ENCODE measurements at regions not wholly inside any gene's neighbourhood (a gene's known extent, or its start where the extent isn't known, plus 50 kb on each side); places are given as distances from the start of the nearest gene placed in this dataset.

DNA sequence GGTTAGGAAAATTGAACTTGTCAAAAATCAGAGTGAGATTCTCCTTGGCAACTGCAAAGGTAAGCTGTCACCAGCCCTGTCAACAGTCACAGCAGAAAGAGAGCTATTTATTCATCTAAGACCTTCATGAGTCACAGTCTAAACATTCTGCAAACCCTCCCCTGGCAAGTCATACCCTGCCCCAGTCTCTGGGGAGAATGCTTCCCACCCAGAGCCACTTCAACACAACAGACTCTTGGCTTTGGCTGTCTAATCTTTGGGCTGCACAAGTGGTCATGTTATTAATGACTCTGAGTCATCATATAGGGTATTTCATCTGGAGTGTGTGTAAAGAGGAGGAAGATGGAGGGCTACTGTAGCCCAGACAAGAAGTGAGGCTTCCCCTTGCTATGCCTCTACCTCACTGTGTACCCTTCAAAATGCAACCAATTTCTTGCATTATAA, 153.4 kb downstream of the CCDC34 start (continued):
- TF ChIP-seq ZC3H11A (IDR thresholded peaks at IDR 0.05) (no peak), KDM5A (IDR thresholded peaks at IDR 0.05) (no peak), CHD2 (IDR thresholded peaks at IDR 0.05; ENCODE audit: low read length, partially characterized antibody) (no peak), RCOR1 (IDR thresholded peaks at IDR 0.05; ENCODE audit: low read depth, low read length) (no peak), RNF2 (IDR thresholded peaks at IDR 0.05; ENCODE audit: borderline replicate concordance, low read depth) (no peak)
- TF ChIP-seq, protein P1, sequence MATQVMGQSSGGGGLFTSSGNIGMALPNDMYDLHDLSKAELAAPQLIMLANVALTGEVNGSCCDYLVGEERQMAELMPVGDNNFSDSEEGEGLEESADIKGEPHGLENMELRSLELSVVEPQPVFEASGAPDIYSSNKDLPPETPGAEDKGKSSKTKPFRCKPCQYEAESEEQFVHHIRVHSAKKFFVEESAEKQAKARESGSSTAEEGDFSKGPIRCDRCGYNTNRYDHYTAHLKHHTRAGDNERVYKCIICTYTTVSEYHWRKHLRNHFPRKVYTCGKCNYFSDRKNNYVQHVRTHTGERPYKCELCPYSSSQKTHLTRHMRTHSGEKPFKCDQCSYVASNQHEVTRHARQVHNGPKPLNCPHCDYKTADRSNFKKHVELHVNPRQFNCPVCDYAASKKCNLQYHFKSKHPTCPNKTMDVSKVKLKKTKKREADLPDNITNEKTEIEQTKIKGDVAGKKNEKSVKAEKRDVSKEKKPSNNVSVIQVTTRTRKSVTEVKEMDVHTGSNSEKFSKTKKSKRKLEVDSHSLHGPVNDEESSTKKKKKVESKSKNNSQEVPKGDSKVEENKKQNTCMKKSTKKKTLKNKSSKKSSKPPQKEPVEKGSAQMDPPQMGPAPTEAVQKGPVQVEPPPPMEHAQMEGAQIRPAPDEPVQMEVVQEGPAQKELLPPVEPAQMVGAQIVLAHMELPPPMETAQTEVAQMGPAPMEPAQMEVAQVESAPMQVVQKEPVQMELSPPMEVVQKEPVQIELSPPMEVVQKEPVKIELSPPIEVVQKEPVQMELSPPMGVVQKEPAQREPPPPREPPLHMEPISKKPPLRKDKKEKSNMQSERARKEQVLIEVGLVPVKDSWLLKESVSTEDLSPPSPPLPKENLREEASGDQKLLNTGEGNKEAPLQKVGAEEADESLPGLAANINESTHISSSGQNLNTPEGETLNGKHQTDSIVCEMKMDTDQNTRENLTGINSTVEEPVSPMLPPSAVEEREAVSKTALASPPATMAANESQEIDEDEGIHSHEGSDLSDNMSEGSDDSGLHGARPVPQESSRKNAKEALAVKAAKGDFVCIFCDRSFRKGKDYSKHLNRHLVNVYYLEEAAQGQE (IDR thresholded peaks at IDR 0.05): no peak

DNA sequence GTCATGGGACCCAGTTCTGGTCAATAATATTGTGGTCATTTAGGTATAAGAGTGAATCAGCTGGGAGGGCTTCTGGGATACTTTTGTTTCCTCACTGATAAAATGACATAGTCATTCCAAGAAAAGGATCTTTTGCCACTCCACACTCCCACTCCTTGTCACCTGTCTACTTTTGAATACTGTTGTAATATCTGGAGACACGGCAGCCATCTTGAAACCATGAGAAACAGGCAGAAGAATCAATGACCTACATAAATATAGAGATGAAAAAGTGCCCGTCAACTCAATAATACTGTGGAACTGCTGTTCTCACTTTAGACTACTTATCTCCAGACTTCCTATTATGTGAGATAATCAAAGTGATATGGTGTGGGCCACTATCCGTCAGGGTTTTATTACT, 154.2 kb downstream of the CCDC34 start:
- DNase-seq (ENCODE audit: low read depth in 1 of 2, low spot score in 1 of 2): no peak
- Histone ChIP-seq H3K4me2 (peak overlapping the region; percentile 64), H3K9me3 (peaks cover 4% of the 10 kb centered on the region; the same call in 1 of the 3 replicates), H3K27ac (peak overlapping the region; percentile 56 to 77; a peak in 5 of 6 replicates), H3K4me1 (peaks cover 76% of the 10 kb centered on the region), H3K4me3 (no peak overlapping the region)
- ATAC-seq: no peak
- ChIA-PET POLR2A (interaction anchor here (1.1 kb wide), 1 partner anchor 25 kb away, joined by 6 read pairs; no protein-coding TSS in a partner anchor), CTCF (interaction anchor here (0.7 to 3.9 kb wide), 6 partner anchors 8 to 277 kb away, joined by 3 to 31 read pairs (median 4); no protein-coding TSS in a partner anchor)
- FAIRE-seq: no peak
- 88% methylated on average over 3 of the region's 3 CpGs for whole genome bisulfite sequencing (ENCODE audit: missing lambda C conversion rate)
- no peak for TF ChIP-seq ZNF302 (CRISPR knock-in tag; IDR thresholded peaks at IDR 0.05)
- no peak for TF ChIP-seq EHMT2 (IDR thresholded peaks at IDR 0.05; ENCODE audit: low read depth)
- TF ChIP-seq FOXS1 (CRISPR knock-in tag; IDR thresholded peaks at IDR 0.05): no peak

GRCh38 chr11:27207025-27207650, 155.9 kb downstream of the CCDC34 start:
- POLR2A ChIA-PET: no interaction called here
- H3K4me3 ChIP-seq: no peak overlapping the region
- H3K4me2 ChIP-seq: no peak overlapping the region
- no peak for FAIRE-seq
- peaks cover 4% of the 10 kb centered on the region; the same call in 1 of the 3 replicates for H3K9me3 ChIP-seq
- H3K4me1 ChIP-seq: peaks cover 76% of the 10 kb centered on the region
- 82% methylated on average over 2 of the region's 2 CpGs for WGBS (ENCODE audit: missing lambda C conversion rate)
- H3K27ac ChIP-seq: peak overlapping the region; percentile 29 to 77; a peak in 5 of 6 replicates
- no peak for ATAC-seq
- DNase-seq (ENCODE audit: low read depth in 1 of 2, low spot score in 1 of 2): peak in 1 of 2 experiments; percentile 46
- CTCF ChIA-PET: interaction anchor here (0.6 to 3.9 kb wide), 8 partner anchors 10 to 1341 kb away, joined by 3 to 31 read pairs (median 4); no protein-coding TSS in a partner anchor
- TF ChIP-seq FOSL2 (IDR thresholded peaks at IDR 0.05) (no peak), FOSL2 (CRISPR knock-in tag; IDR thresholded peaks at IDR 0.05) (0 out of 2 replicates have a peak, but pooled peaks have one; percentile 26), TP53 (CRISPR knock-in tag; IDR thresholded peaks at IDR 0.05) (no peak), GATA3 (IDR thresholded peaks at IDR 0.05; ENCODE audit: borderline replicate concordance) (peak; percentile 37; the same call in 1 of the 2 replicates), NFE2L2 (conservative IDR thresholded peaks at IDR 0.05; ENCODE audit: low read length) (peak; percentile 23; the same call in 1 of the 2 replicates)
- TF ChIP-seq, protein P2, sequence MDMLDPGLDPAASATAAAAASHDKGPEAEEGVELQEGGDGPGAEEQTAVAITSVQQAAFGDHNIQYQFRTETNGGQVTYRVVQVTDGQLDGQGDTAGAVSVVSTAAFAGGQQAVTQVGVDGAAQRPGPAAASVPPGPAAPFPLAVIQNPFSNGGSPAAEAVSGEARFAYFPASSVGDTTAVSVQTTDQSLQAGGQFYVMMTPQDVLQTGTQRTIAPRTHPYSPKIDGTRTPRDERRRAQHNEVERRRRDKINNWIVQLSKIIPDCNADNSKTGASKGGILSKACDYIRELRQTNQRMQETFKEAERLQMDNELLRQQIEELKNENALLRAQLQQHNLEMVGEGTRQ (IDR thresholded peaks at IDR 0.05): no peak
